ENCODE measurements at regions not wholly inside any gene's neighbourhood (a gene's known extent, or its start where the extent isn't known, plus 50 kb on each side); places are given as distances from the start of the nearest gene placed in this dataset.

- no peak overlapping the region for H3K9ac ChIP-seq (ENCODE audit: low read length)
- no peak overlapping the region for H3K56ac ChIP-seq (ENCODE audit: low read length)
- no peaks in the 10 kb centered on the region for H3K4me1 ChIP-seq (ENCODE audit: control insufficient read depth, low read depth, low read length)
- H3K79me2 ChIP-seq (ENCODE audit: control insufficient read depth, insufficient read depth, low read length), result no peaks in the 10 kb centered on the region
- no peak overlapping the region for H3K23ac ChIP-seq (ENCODE audit: low read length)
- H3K36me3 ChIP-seq (ENCODE audit: control insufficient read depth, insufficient read depth, low read length), result no peaks in the 10 kb centered on the region
- no peak overlapping the region for H4K5ac ChIP-seq (ENCODE audit: low read length)
- H2AK5ac ChIP-seq (ENCODE audit: low read length), result no peak overlapping the region
- H3K27ac ChIP-seq (ENCODE audit: low read depth, low read length), result no peak overlapping the region
- no peak overlapping the region for H3K4me3 ChIP-seq (ENCODE audit: low read length)
- no peaks in the 10 kb centered on the region for H3K79me1 ChIP-seq (ENCODE audit: low read length)
- H2BK120ac ChIP-seq (ENCODE audit: low read depth, low read length), result no peak overlapping the region
- WGBS (ENCODE audit: extremely low coverage, insufficient coverage, low lambda C conversion rate), result no CpG with 5 or more reads among the region's 4 CpGs
- H3K4me2 ChIP-seq (ENCODE audit: low read length), result no peak overlapping the region
- H4K8ac ChIP-seq (ENCODE audit: low read depth, low read length), result no peak overlapping the region
- DNase-seq, result no peak
- H2BK15ac ChIP-seq (replicated peaks; ENCODE audit: low read depth), result no peak overlapping the region
- H3K18ac ChIP-seq (ENCODE audit: low read length), result no peak overlapping the region
- no peak overlapping the region for H3K4ac ChIP-seq (ENCODE audit: low read depth, low read length)
- no peaks in the 10 kb centered on the region for H3K27me3 ChIP-seq (ENCODE audit: insufficient read depth, low read length, poor library complexity)
- H2BK5ac ChIP-seq (ENCODE audit: low read length), result no peak overlapping the region
These were observed 55.1 kb upstream of the SPRED1 start for GRCh38 chr15:38197553-38197952.

- Histone ChIP-seq H3K36me3 (ENCODE audit: control insufficient read depth, insufficient read depth, low read length) (no peaks in the 10 kb centered on the region), H3K4me1 (ENCODE audit: control insufficient read depth, low read depth, low read length) (no peaks in the 10 kb centered on the region), H2BK15ac (replicated peaks; ENCODE audit: low read depth) (no peak overlapping the region), H4K5ac (ENCODE audit: low read length) (no peak overlapping the region), H2AK5ac (ENCODE audit: low read length) (no peak overlapping the region), H3K9ac (ENCODE audit: low read length) (no peak overlapping the region), H3K79me2 (ENCODE audit: control insufficient read depth, insufficient read depth, low read length) (no peaks in the 10 kb centered on the region), H3K27me3 (ENCODE audit: insufficient read depth, low read length, poor library complexity) (no peaks in the 10 kb centered on the region), H3K27ac (ENCODE audit: low read depth, low read length) (no peak overlapping the region), H2BK120ac (ENCODE audit: low read depth, low read length) (no peak overlapping the region), H4K8ac (ENCODE audit: low read depth, low read length) (no peak overlapping the region), H3K79me1 (ENCODE audit: low read length) (no peaks in the 10 kb centered on the region), H3K4ac (ENCODE audit: low read depth, low read length) (no peak overlapping the region), H3K56ac (ENCODE audit: low read length) (no peak overlapping the region), H3K4me2 (ENCODE audit: low read length) (no peak overlapping the region), H3K4me3 (ENCODE audit: low read length) (no peak overlapping the region), H3K18ac (ENCODE audit: low read length) (no peak overlapping the region), H3K23ac (ENCODE audit: low read length) (no peak overlapping the region), H2BK5ac (ENCODE audit: low read length) (no peak overlapping the region)
- WGBS (ENCODE audit: extremely low coverage, insufficient coverage, low lambda C conversion rate), result no CpG with 5 or more reads among the region's 3 CpGs
- no peak for DNase-seq
These were observed 50.9 kb upstream of the SPRED1 start for GRCh38 chr15:38201714-38202113.

- Histone ChIP-seq H3K4me2 (ENCODE audit: low read length) (no peak overlapping the region), H3K4me1 (ENCODE audit: control insufficient read depth, low read depth, low read length) (no peaks in the 10 kb centered on the region), H3K56ac (ENCODE audit: low read length) (no peak overlapping the region), H3K4me3 (ENCODE audit: low read length) (no peak overlapping the region), H3K79me1 (ENCODE audit: low read length) (no peaks in the 10 kb centered on the region), H3K9ac (ENCODE audit: low read length) (no peak overlapping the region), H3K18ac (ENCODE audit: low read length) (no peak overlapping the region), H2BK120ac (ENCODE audit: low read depth, low read length) (no peak overlapping the region), H4K5ac (ENCODE audit: low read length) (no peak overlapping the region), H3K36me3 (ENCODE audit: control insufficient read depth, insufficient read depth, low read length) (no peaks in the 10 kb centered on the region), H3K79me2 (ENCODE audit: control insufficient read depth, insufficient read depth, low read length) (no peaks in the 10 kb centered on the region), H3K4ac (ENCODE audit: low read depth, low read length) (no peak overlapping the region), H3K27ac (ENCODE audit: low read depth, low read length) (no peak overlapping the region), H2BK5ac (ENCODE audit: low read length) (no peak overlapping the region), H4K8ac (ENCODE audit: low read depth, low read length) (no peak overlapping the region), H2AK5ac (ENCODE audit: low read length) (no peak overlapping the region), H3K23ac (ENCODE audit: low read length) (no peak overlapping the region), H2BK15ac (replicated peaks; ENCODE audit: low read depth) (no peak overlapping the region), H3K27me3 (ENCODE audit: insufficient read depth, low read length, poor library complexity) (no peaks in the 10 kb centered on the region)
- no peak for DNase-seq
- no CpG with 5 or more reads among the region's 1 CpG for WGBS (ENCODE audit: extremely low coverage, insufficient coverage, low lambda C conversion rate)
These were observed 50.3 kb upstream of the SPRED1 start for GRCh38 chr15:38202361-38202760.

Measured in mesendoderm (in vitro differentiated cells).